Kidney epithelial cell (primary cell): ENCODE measurements at regions not wholly inside any gene's neighbourhood (a gene's known extent, or its start where the extent isn't known, plus 50 kb on each side); places are given as distances from the start of the nearest gene placed in this dataset.

ENCODE experiments used
- DNase-seq: peaks from one replicate; pipeline ENCODE4 v3.0.0-alpha.2; 2010; ENCODE audit warnings: low read depth
- H3K27me3 ChIP-seq: 2 replicates; pipeline ENCODE4 v1.6.0; 2011; ENCODE audit warnings: low read length; ENCODE audit not compliant: control insufficient read depth, insufficient read depth
- H3K36me3 ChIP-seq: 2 replicates; pipeline ENCODE4 v1.5.1; 2011; ENCODE audit warnings: low read length; ENCODE audit not compliant: control insufficient read depth, insufficient read depth
- H3K4me3 ChIP-seq: 2 replicates; pipeline ENCODE4 v1.5.1; 2011; ENCODE audit warnings: low read depth, mild to moderate bottlenecking, control low read depth, low read length
- TF ChIP-seq, protein P1 (sequence below): IDR thresholded peaks from 2 replicates; pipeline ENCODE4 v1.5.1; 2011; ENCODE audit warnings: mild to moderate bottlenecking, moderate library complexity, low read length, control low read depth, inconsistent platforms; ENCODE audit not compliant: insufficient read depth, poor library complexity, severe bottlenecking

DNA sequence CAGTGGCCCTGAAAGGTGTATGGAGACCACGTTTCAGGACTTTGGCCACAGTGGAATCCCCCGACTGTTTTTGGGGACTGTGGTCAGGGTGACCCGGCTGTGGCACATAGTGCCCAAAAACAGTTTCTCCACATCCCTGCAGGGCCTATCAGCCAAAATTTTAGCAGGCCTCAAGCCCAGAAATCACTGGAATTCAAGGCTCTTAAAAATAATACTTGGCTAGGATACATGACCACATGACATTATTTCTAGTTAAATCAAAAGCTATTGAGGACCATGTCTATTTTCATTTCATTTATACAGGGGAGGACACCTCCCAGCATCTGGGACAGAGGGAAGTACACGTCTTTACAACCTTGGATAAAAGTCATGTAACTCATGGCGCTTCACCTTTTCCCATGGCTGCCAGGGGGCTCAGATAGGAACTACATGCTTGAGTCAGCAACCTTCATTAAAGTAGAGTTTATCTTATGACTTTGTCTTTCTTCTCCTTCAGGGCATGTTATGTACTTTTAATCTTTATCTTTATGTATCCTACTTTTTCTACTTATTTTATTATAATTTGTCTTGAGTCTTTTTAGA lies 70.8 kb upstream of the CD93 start:
- no peak for DNase-seq
- Histone ChIP-seq H3K4me3 (no peak overlapping the region), H3K27me3 (no peaks in the 10 kb centered on the region), H3K36me3 (no peaks in the 10 kb centered on the region)
- TF ChIP-seq, protein P1, sequence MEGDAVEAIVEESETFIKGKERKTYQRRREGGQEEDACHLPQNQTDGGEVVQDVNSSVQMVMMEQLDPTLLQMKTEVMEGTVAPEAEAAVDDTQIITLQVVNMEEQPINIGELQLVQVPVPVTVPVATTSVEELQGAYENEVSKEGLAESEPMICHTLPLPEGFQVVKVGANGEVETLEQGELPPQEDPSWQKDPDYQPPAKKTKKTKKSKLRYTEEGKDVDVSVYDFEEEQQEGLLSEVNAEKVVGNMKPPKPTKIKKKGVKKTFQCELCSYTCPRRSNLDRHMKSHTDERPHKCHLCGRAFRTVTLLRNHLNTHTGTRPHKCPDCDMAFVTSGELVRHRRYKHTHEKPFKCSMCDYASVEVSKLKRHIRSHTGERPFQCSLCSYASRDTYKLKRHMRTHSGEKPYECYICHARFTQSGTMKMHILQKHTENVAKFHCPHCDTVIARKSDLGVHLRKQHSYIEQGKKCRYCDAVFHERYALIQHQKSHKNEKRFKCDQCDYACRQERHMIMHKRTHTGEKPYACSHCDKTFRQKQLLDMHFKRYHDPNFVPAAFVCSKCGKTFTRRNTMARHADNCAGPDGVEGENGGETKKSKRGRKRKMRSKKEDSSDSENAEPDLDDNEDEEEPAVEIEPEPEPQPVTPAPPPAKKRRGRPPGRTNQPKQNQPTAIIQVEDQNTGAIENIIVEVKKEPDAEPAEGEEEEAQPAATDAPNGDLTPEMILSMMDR, result no peak

GRCh38 chr20:23156170-23156841 lies 70.2 kb upstream of the CD93 start:
- Histone ChIP-seq H3K4me3 (no peak overlapping the region), H3K27me3 (no peaks in the 10 kb centered on the region), H3K36me3 (no peaks in the 10 kb centered on the region)
- DNase-seq, result peak; percentile 71
- TF ChIP-seq, protein P1, result no peak

DNA sequence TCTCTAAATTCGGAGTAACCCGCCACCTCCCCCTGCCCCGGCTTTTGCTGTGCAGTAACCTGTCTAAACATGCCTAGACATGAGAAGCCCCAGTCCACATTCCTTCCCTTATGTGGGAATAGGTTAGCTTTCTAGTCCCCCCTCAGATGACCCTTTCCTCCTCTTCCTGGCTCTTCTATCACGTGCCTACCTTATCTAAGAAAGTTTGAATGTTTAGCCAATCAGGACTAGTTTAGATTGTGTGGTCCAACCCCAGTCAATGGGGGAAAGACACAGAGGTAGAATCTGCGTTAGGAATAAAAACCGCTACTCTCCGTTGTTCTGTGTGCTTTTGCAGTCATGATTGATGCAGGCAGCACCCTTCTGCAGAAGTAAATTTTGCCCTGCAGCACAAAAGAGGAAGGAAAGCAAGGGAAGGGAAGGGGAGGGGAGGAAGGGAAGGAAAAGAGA lies 69.0 kb upstream of the CD93 start:
- Histone ChIP-seq H3K36me3 (no peaks in the 10 kb centered on the region), H3K27me3 (no peaks in the 10 kb centered on the region), H3K4me3 (no peak overlapping the region)
- DNase-seq, result no peak
- TF ChIP-seq, protein P1, result no peak

DNA sequence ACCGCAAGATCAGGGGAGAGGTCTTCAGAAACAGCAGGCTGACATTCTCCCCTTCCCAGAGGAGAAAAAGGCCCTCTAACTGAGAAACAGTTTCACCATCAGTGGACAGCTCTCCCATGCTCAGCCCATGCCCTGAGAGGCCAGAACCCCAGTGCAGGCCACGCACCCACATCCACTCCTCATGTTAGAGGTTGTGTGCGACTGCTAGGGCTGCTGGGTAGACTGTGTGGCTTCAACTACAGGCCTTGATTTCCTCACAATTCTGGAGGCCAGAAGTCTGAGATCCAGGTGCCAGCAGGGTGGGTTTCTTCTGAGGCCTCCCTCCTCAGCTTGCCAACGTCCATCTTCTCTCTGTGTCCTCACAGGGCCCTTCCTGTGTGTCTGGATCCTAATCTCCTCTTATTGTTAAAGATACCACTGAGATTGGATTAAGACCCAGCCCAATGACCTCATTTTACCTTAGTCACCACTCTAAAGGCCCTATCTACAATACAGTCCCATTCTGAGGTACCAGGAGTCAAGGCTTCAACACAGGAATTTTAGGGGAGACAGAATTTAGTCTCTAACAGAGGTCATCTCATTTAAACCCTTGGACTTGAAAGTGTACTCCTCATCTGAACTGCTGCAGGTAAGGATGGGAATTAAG lies 67.7 kb upstream of the CD93 start:
- DNase-seq, result no peak
- no peaks in the 10 kb centered on the region for H3K27me3 ChIP-seq
- no peak overlapping the region for H3K4me3 ChIP-seq
- TF ChIP-seq, protein P1, result no peak
- H3K36me3 ChIP-seq, result no peaks in the 10 kb centered on the region

GRCh38 chr20:23152902-23153301 lies 66.8 kb upstream of the CD93 start:
- TF ChIP-seq, protein P1, result no peak
- H3K27me3 ChIP-seq, result no peaks in the 10 kb centered on the region
- no peak for DNase-seq
- no peak overlapping the region for H3K4me3 ChIP-seq
- no peaks in the 10 kb centered on the region for H3K36me3 ChIP-seq
